ENCODE measurements at regions not wholly inside any gene's neighbourhood (a gene's known extent, or its start where the extent isn't known, plus 50 kb on each side); places are given as distances from the start of the nearest gene placed in this dataset.

DNA sequence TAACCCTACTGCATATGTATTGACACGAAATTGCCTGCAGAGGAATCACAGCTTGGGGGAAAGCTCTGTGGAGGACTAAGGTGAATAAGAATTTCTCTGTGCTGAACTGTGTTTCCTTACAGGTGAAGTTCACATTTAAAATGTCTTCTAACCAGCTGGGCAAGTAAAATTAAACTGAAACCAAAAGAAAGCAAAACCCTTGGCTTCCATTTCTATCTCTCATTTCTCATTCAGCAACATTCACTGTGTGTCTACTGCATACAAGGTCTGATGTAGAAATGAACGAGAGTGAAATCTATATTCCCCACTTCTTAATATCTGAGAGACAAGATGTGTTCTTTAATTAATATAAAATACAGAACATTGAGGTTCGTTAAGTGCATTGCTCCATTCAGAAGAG is 397.3 kb downstream of the SOX11 start:
- ChIA-PET CTCF (no interaction called here), RAD21 (ENCODE audit: low non-redundant PET in 1 of 2, low total read pairs in 2 of 2, uncharacterized antibody in 2 of 2, unreplicated experiment in 2 of 2) (no interaction called here), POLR2A (no interaction called here)
- no peaks in the 10 kb centered on the region for H3K9me2 ChIP-seq (ENCODE audit: insufficient read depth)
- no peak overlapping the region for H3K9ac ChIP-seq (ENCODE audit: low read length)
- BruUV-seq (replicated peaks), result no TSS peak
- no peak overlapping the region for H3K4me3 ChIP-seq (replicated peaks in 1 of 2; ENCODE audit: low read depth in 1 of 2, low read length in 2 of 2)
- intact Hi-C loops (cut with micrococcal nuclease), result no loop called here
- TF ChIP-seq EZH2phosphoT487 (IDR thresholded peaks at IDR 0.05; ENCODE audit: borderline replicate concordance) (no peak), EZH2 (IDR thresholded peaks at IDR 0.05) (no peak), POLR2A (IDR thresholded peaks at IDR 0.05; ENCODE audit: borderline replicate concordance, extremely low read depth, insufficient read depth, insufficient read length) (no peak), ZNF274 (IDR thresholded peaks at IDR 0.05; ENCODE audit: low read depth, low read length) (no peak), CEBPB (IDR thresholded peaks at IDR 0.05; ENCODE audit: low read depth) (no peak), SRF (IDR thresholded peaks at IDR 0.05; ENCODE audit: low read depth) (no peak), POLR2AphosphoS5 (IDR thresholded peaks at IDR 0.05; ENCODE audit: low read depth, low read length) (no peak), SP1 (IDR thresholded peaks at IDR 0.05; ENCODE audit: low read depth) (no peak), SIN3A (IDR thresholded peaks at IDR 0.05; ENCODE audit: low read depth) (no peak), YY1 (IDR thresholded peaks at IDR 0.05; ENCODE audit: extremely low read depth, insufficient replicate concordance, low read depth, low read length) (no peak), CBX3 (IDR thresholded peaks at IDR 0.05; ENCODE audit: low read depth) (no peak), JUND (IDR thresholded peaks at IDR 0.05) (no peak), ZFX (IDR thresholded peaks at IDR 0.05) (no peak), RAD21 (IDR thresholded peaks at IDR 0.05; ENCODE audit: low read depth) (no peak)
- TF ChIP-seq, protein P1, sequence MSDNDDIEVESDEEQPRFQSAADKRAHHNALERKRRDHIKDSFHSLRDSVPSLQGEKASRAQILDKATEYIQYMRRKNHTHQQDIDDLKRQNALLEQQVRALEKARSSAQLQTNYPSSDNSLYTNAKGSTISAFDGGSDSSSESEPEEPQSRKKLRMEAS (IDR thresholded peaks at IDR 0.05), result no peak
- TF ChIP-seq, protein P2, sequence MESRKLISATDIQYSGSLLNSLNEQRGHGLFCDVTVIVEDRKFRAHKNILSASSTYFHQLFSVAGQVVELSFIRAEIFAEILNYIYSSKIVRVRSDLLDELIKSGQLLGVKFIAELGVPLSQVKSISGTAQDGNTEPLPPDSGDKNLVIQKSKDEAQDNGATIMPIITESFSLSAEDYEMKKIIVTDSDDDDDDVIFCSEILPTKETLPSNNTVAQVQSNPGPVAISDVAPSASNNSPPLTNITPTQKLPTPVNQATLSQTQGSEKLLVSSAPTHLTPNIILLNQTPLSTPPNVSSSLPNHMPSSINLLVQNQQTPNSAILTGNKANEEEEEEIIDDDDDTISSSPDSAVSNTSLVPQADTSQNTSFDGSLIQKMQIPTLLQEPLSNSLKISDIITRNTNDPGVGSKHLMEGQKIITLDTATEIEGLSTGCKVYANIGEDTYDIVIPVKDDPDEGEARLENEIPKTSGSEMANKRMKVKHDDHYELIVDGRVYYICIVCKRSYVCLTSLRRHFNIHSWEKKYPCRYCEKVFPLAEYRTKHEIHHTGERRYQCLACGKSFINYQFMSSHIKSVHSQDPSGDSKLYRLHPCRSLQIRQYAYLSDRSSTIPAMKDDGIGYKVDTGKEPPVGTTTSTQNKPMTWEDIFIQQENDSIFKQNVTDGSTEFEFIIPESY (IDR thresholded peaks at IDR 0.05; ENCODE audit: extremely low read depth, insufficient replicate concordance, low read length), result no peak
- ATAC-seq, result no peak
- H4K20me1 ChIP-seq (ENCODE audit: insufficient read depth), result no peaks in the 10 kb centered on the region
- H3K27me3 ChIP-seq (ENCODE audit: insufficient read depth, low read length), result no peaks in the 10 kb centered on the region
- no peak overlapping the region for H2AFZ ChIP-seq (ENCODE audit: low read depth, low read length, poor library complexity, severe bottlenecking)
- H3K4me2 ChIP-seq (ENCODE audit: low read length), result no peak overlapping the region
- no peaks in the 10 kb centered on the region for H3K36me3 ChIP-seq (ENCODE audit: control insufficient read depth in 1 of 2, insufficient read depth in 2 of 2, low read length in 2 of 2)
- DNase-seq (ENCODE audit: low read depth, low spot score), result no peak
- peaks cover 6 to 23% of the 10 kb centered on the region in 2 experiments; a peak in 2 of 4 replicates for H3K9me3 ChIP-seq (ENCODE audit: control insufficient read depth in 1 of 2, insufficient read depth in 1 of 2, low read depth in 1 of 2, low read length in 2 of 2)
- no peaks in the 10 kb centered on the region for H3K79me2 ChIP-seq (ENCODE audit: insufficient read depth, low read length)
- no peaks in the 10 kb centered on the region for H3K4me1 ChIP-seq (ENCODE audit: control insufficient read depth in 1 of 2, insufficient read depth in 2 of 2, low read length in 2 of 2)
- no peak overlapping the region for H3K27ac ChIP-seq (ENCODE audit: low read depth, low read length)

Measured in HCT116 (cell line).